WTC11 (cell line): ENCODE measurements at regions not wholly inside any gene's neighbourhood (a gene's known extent, or its start where the extent isn't known, plus 50 kb on each side); places are given as distances from the start of the nearest gene placed in this dataset.
"Not testable (repeated sequence)": the region's sequence is repeated elsewhere in the genome, so short reads cannot be mapped to it uniquely, and the experiment has no call there.

Experiments used
- ATAC-seq: fragments of 200-7000 bp; cut with Tn5 transposase; 2 replicates; pipeline ENCODE4 v1.10.0; 2021; ENCODE audit warnings: mild to moderate bottlenecking, moderate library complexity
- CTCF ChIA-PET: fragments of 300-600 bp; sonication (Branson Sonifier 250); formaldehyde crosslinking; loops from one replicate; lab custom pipeline; 2021; ENCODE audit warnings: antibody characterized with exemption; lab: Charles Lee
- POLR2A ChIA-PET: fragments of 350-600 bp; sonication (Branson Sonifier 250); formaldehyde crosslinking; loops from one replicate; lab custom pipeline; 2021; ENCODE audit warnings: antibody characterized with exemption; lab: Charles Lee
- DNase-seq: peaks from one replicate; pipeline ENCODE4 v3.0.0; 2021; ENCODE audit warnings: low spot score
- H3K27ac Mint-ChIP-seq: 2 replicates; pipeline ENCODE4 v1.8.0; 2021; ENCODE audit warnings: mixed read lengths
- H3K27me3 Mint-ChIP-seq: 2 replicates; pipeline ENCODE4 v1.8.0; 2021; ENCODE audit warnings: low read depth, mild to moderate bottlenecking, moderate library complexity, mixed read lengths
- H3K36me3 Mint-ChIP-seq: 2 replicates; pipeline ENCODE4 v1.8.0; 2021; ENCODE audit warnings: mixed read lengths
- H3K4me1 Mint-ChIP-seq: 2 replicates; pipeline ENCODE4 v1.8.0; 2022; ENCODE audit warnings: mixed read lengths
- H3K4me3 Mint-ChIP-seq: 2 replicates; pipeline ENCODE4 v1.8.0; 2021; ENCODE audit warnings: mild to moderate bottlenecking, moderate library complexity, mixed read lengths
- H3K9me3 Mint-ChIP-seq: 2 replicates; pipeline ENCODE4 v1.8.0; 2021; ENCODE audit warnings: mixed read lengths
- ESRRA ChIP-seq: sonication (generic); formaldehyde crosslinking; IDR thresholded peaks from 2 replicates; pipeline ENCODE4 v1.8.1; 2022; ENCODE audit warnings: mild to moderate bottlenecking, missing genetic modification reagents, borderline replicate concordance
- JAZF1 ChIP-seq: fragments of 250-450 bp; sonication (Bioruptor Pico); IDR thresholded peaks from 2 replicates; pipeline ENCODE4 v1.9.0; 2021; ENCODE audit warnings: moderate library complexity, mild to moderate bottlenecking, inconsistent platforms
- JUN ChIP-seq: sonication (generic); formaldehyde crosslinking; IDR thresholded peaks from 2 replicates; pipeline ENCODE4 v1.8.0; 2023; ENCODE audit warnings: mild to moderate bottlenecking, missing genetic modification reagents
- MXD4 ChIP-seq: fragments of 250-450 bp; sonication (Bioruptor Pico); IDR thresholded peaks from 2 replicates; pipeline ENCODE4 v1.8.0; 2021; ENCODE audit warnings: mild to moderate bottlenecking, moderate library complexity, borderline replicate concordance
- NR1H2 ChIP-seq: sonication (generic); formaldehyde crosslinking; IDR thresholded peaks from 2 replicates; pipeline ENCODE4 v1.9.0; 2021; ENCODE audit warnings: mild to moderate bottlenecking, moderate library complexity, missing genetic modification reagents
- NR2C2 ChIP-seq: sonication (generic); formaldehyde crosslinking; IDR thresholded peaks from 2 replicates; pipeline ENCODE4 v1.8.0; 2022; ENCODE audit warnings: mild to moderate bottlenecking, missing genetic modification reagents
- OVOL2 ChIP-seq: fragments of 250-450 bp; sonication (Bioruptor Pico); IDR thresholded peaks from 2 replicates; pipeline ENCODE4 v1.9.0; 2021; ENCODE audit warnings: mild to moderate bottlenecking, borderline replicate concordance
- SMAD4 ChIP-seq: sonication (generic); formaldehyde crosslinking; IDR thresholded peaks from 2 replicates; pipeline ENCODE4 v1.8.0; 2022; ENCODE audit warnings: mild to moderate bottlenecking, missing genetic modification reagents
- SP1 ChIP-seq: sonication (generic); formaldehyde crosslinking; conservative IDR thresholded peaks from 2 replicates; pipeline ENCODE4 v1.8.1; 2022; ENCODE audit warnings: missing genetic modification reagents
- TP53 ChIP-seq: sonication (generic); formaldehyde crosslinking; IDR thresholded peaks from 2 replicates; pipeline ENCODE4 v1.8.1; 2023; ENCODE audit warnings: mild to moderate bottlenecking, missing genetic modification reagents
- ZNF219 ChIP-seq: sonication (generic); formaldehyde crosslinking; IDR thresholded peaks from 2 replicates; pipeline ENCODE4 v1.8.0; 2023; ENCODE audit warnings: missing genetic modification reagents, mild to moderate bottlenecking, borderline replicate concordance
- TF ChIP-seq, protein P1 (sequence below): sonication (generic); formaldehyde crosslinking; IDR thresholded peaks from 2 replicates; pipeline ENCODE4 v1.8.1; 2023; ENCODE audit warnings: mild to moderate bottlenecking, missing genetic modification reagents
- TF ChIP-seq, protein P2 (sequence below): sonication (generic); formaldehyde crosslinking; IDR thresholded peaks from 2 replicates; pipeline ENCODE4 v1.8.0; 2023; ENCODE audit warnings: missing genetic modification reagents
- TF ChIP-seq, protein P3 (sequence below): sonication (generic); formaldehyde crosslinking; IDR thresholded peaks from 2 replicates; pipeline ENCODE4 v1.8.0; 2022; ENCODE audit warnings: mild to moderate bottlenecking, missing genetic modification reagents
- TF ChIP-seq, protein P4 (sequence below): sonication (generic); formaldehyde crosslinking; IDR thresholded peaks from 2 replicates; pipeline ENCODE4 v1.8.1; 2023; ENCODE audit warnings: mild to moderate bottlenecking, missing genetic modification reagents, borderline replicate concordance
- TF ChIP-seq, protein P5 (sequence below): sonication (generic); formaldehyde crosslinking; IDR thresholded peaks from 2 replicates; pipeline ENCODE4 v1.8.1; 2023; ENCODE audit warnings: mild to moderate bottlenecking, moderate library complexity, missing genetic modification reagents
- TF ChIP-seq, protein P6 (sequence below): sonication (generic); formaldehyde crosslinking; IDR thresholded peaks from 2 replicates; pipeline ENCODE4 v1.8.1; 2022; ENCODE audit warnings: low read depth, mild to moderate bottlenecking, moderate library complexity, missing genetic modification reagents, borderline replicate concordance
- TF ChIP-seq, protein P7 (sequence below): sonication (generic); formaldehyde crosslinking; IDR thresholded peaks from 2 replicates; pipeline ENCODE4 v1.8.1; 2022; ENCODE audit warnings: low read depth, missing genetic modification reagents, borderline replicate concordance
- TF ChIP-seq, protein P8 (sequence below): sonication (generic); formaldehyde crosslinking; IDR thresholded peaks from 2 replicates; pipeline ENCODE4 v1.8.0; 2022; ENCODE audit warnings: missing genetic modification reagents

DNA sequence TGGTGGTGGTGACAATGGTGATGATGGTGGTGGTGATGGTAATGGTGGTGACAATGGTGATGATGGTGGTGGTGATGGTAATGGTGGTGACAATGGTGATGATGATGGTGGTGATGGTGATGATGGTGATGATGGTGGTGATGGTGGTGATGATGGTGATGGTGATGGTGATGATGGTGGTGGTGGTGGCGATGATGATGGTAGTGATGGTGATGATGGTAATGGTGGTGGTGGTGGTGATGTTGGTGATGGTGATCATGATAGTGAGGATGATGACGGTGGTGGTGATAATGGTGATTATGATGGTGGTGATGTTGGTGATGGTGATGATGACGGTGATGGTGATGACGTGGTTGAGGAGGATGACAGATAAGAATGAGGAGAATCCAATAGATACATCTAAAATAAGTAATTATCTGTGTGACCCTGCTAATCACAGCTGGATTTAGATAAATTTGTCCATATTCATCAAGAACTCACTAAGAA, 170.7 kb upstream of the SFSWAP start:
- ATAC-seq = no peak
- peaks cover 39% of the 10 kb centered on the region for H3K9me3 Mint-ChIP-seq
- H3K4me1 Mint-ChIP-seq = no peaks in the 10 kb centered on the region
- no peak for DNase-seq
- no peak overlapping the region for H3K4me3 Mint-ChIP-seq
- H3K27ac Mint-ChIP-seq = no peak overlapping the region
- TF ChIP-seq TP53 (CRISPR knock-in tag) = no peak
- TF ChIP-seq NR2C2 (CRISPR knock-in tag) = no peak
- no peak for TF ChIP-seq JAZF1 (CRISPR knock-in tag)
- TF ChIP-seq, protein P1, sequence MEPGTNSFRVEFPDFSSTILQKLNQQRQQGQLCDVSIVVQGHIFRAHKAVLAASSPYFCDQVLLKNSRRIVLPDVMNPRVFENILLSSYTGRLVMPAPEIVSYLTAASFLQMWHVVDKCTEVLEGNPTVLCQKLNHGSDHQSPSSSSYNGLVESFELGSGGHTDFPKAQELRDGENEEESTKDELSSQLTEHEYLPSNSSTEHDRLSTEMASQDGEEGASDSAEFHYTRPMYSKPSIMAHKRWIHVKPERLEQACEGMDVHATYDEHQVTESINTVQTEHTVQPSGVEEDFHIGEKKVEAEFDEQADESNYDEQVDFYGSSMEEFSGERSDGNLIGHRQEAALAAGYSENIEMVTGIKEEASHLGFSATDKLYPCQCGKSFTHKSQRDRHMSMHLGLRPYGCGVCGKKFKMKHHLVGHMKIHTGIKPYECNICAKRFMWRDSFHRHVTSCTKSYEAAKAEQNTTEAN (CRISPR knock-in tag) = no peak
- TF ChIP-seq ESRRA (CRISPR knock-in tag) = no peak
- TF ChIP-seq, protein P2, sequence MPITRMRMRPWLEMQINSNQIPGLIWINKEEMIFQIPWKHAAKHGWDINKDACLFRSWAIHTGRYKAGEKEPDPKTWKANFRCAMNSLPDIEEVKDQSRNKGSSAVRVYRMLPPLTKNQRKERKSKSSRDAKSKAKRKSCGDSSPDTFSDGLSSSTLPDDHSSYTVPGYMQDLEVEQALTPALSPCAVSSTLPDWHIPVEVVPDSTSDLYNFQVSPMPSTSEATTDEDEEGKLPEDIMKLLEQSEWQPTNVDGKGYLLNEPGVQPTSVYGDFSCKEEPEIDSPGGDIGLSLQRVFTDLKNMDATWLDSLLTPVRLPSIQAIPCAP (CRISPR knock-in tag) = no peak
- TF ChIP-seq OVOL2 (CRISPR knock-in tag) = no peak
- TF ChIP-seq NR1H2 (CRISPR knock-in tag) = no peak
- TF ChIP-seq ZNF219 (CRISPR knock-in tag) = no peak
- TF ChIP-seq, protein P3, sequence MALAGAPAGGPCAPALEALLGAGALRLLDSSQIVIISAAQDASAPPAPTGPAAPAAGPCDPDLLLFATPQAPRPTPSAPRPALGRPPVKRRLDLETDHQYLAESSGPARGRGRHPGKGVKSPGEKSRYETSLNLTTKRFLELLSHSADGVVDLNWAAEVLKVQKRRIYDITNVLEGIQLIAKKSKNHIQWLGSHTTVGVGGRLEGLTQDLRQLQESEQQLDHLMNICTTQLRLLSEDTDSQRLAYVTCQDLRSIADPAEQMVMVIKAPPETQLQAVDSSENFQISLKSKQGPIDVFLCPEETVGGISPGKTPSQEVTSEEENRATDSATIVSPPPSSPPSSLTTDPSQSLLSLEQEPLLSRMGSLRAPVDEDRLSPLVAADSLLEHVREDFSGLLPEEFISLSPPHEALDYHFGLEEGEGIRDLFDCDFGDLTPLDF (CRISPR knock-in tag) = no peak
- TF ChIP-seq, protein P4, sequence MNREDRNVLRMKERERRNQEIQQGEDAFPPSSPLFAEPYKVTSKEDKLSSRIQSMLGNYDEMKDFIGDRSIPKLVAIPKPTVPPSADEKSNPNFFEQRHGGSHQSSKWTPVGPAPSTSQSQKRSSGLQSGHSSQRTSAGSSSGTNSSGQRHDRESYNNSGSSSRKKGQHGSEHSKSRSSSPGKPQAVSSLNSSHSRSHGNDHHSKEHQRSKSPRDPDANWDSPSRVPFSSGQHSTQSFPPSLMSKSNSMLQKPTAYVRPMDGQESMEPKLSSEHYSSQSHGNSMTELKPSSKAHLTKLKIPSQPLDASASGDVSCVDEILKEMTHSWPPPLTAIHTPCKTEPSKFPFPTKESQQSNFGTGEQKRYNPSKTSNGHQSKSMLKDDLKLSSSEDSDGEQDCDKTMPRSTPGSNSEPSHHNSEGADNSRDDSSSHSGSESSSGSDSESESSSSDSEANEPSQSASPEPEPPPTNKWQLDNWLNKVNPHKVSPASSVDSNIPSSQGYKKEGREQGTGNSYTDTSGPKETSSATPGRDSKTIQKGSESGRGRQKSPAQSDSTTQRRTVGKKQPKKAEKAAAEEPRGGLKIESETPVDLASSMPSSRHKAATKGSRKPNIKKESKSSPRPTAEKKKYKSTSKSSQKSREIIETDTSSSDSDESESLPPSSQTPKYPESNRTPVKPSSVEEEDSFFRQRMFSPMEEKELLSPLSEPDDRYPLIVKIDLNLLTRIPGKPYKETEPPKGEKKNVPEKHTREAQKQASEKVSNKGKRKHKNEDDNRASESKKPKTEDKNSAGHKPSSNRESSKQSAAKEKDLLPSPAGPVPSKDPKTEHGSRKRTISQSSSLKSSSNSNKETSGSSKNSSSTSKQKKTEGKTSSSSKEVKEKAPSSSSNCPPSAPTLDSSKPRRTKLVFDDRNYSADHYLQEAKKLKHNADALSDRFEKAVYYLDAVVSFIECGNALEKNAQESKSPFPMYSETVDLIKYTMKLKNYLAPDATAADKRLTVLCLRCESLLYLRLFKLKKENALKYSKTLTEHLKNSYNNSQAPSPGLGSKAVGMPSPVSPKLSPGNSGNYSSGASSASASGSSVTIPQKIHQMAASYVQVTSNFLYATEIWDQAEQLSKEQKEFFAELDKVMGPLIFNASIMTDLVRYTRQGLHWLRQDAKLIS = no peak
- TF ChIP-seq JUN = no peak
- no peak for TF ChIP-seq SP1 (CRISPR knock-in tag)
- TF ChIP-seq, protein P5, sequence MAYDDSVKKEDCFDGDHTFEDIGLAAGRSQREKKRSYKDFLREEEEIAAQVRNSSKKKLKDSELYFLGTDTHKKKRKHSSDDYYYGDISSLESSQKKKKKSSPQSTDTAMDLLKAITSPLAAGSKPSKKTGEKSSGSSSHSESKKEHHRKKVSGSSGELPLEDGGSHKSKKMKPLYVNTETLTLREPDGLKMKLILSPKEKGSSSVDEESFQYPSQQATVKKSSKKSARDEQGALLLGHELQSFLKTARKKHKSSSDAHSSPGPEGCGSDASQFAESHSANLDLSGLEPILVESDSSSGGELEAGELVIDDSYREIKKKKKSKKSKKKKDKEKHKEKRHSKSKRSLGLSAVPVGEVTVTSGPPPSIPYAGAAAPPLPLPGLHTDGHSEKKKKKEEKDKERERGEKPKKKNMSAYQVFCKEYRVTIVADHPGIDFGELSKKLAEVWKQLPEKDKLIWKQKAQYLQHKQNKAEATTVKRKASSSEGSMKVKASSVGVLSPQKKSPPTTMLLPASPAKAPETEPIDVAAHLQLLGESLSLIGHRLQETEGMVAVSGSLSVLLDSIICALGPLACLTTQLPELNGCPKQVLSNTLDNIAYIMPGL (CRISPR knock-in tag) = no peak
- no peak for TF ChIP-seq MXD4 (CRISPR knock-in tag)
- TF ChIP-seq, protein P6, sequence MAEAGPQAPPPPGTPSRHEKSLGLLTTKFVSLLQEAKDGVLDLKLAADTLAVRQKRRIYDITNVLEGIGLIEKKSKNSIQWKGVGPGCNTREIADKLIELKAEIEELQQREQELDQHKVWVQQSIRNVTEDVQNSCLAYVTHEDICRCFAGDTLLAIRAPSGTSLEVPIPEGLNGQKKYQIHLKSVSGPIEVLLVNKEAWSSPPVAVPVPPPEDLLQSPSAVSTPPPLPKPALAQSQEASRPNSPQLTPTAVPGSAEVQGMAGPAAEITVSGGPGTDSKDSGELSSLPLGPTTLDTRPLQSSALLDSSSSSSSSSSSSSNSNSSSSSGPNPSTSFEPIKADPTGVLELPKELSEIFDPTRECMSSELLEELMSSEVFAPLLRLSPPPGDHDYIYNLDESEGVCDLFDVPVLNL = no peak
- TF ChIP-seq, protein P7, sequence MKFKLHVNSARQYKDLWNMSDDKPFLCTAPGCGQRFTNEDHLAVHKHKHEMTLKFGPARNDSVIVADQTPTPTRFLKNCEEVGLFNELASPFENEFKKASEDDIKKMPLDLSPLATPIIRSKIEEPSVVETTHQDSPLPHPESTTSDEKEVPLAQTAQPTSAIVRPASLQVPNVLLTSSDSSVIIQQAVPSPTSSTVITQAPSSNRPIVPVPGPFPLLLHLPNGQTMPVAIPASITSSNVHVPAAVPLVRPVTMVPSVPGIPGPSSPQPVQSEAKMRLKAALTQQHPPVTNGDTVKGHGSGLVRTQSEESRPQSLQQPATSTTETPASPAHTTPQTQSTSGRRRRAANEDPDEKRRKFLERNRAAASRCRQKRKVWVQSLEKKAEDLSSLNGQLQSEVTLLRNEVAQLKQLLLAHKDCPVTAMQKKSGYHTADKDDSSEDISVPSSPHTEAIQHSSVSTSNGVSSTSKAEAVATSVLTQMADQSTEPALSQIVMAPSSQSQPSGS = no peak
- TF ChIP-seq, protein P8, sequence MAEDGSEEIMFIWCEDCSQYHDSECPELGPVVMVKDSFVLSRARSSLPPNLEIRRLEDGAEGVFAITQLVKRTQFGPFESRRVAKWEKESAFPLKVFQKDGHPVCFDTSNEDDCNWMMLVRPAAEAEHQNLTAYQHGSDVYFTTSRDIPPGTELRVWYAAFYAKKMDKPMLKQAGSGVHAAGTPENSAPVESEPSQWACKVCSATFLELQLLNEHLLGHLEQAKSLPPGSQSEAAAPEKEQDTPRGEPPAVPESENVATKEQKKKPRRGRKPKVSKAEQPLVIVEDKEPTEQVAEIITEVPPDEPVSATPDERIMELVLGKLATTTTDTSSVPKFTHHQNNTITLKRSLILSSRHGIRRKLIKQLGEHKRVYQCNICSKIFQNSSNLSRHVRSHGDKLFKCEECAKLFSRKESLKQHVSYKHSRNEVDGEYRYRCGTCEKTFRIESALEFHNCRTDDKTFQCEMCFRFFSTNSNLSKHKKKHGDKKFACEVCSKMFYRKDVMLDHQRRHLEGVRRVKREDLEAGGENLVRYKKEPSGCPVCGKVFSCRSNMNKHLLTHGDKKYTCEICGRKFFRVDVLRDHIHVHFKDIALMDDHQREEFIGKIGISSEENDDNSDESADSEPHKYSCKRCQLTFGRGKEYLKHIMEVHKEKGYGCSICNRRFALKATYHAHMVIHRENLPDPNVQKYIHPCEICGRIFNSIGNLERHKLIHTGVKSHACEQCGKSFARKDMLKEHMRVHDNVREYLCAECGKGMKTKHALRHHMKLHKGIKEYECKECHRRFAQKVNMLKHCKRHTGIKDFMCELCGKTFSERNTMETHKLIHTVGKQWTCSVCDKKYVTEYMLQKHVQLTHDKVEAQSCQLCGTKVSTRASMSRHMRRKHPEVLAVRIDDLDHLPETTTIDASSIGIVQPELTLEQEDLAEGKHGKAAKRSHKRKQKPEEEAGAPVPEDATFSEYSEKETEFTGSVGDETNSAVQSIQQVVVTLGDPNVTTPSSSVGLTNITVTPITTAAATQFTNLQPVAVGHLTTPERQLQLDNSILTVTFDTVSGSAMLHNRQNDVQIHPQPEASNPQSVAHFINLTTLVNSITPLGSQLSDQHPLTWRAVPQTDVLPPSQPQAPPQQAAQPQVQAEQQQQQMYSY (CRISPR knock-in tag) = no peak
- no peak for TF ChIP-seq SMAD4 (CRISPR knock-in tag)
- peaks cover 2% of the 10 kb centered on the region; the same call in 1 of the 2 replicates for H3K36me3 Mint-ChIP-seq
- ChIA-PET CTCF (no interaction called here), POLR2A (no interaction called here)
- no peaks in the 10 kb centered on the region for H3K27me3 Mint-ChIP-seq

DNA sequence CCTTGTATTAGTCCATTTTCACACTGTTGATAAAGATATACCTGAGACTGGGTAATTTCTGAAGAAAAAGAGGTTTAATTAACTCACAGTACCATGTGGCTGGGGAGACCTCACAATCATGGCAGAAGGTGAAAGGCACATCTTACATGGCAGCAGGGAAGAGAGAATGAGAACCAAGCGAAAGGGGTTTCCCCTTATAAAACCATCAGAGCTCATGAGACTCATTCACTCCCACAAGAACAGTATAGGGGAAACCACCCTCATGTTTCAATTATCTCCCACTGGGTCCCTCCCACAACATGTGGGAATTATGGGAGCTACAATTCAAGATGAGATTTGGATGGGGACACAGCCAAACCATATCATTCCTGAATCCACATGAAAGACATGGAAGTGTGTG, 169.4 kb upstream of the SFSWAP start:
- ATAC-seq, H3K4me3 Mint-ChIP-seq, H3K27ac Mint-ChIP-seq, H3K27me3 Mint-ChIP-seq, H3K4me1 Mint-ChIP-seq, POLR2A ChIA-PET, CTCF ChIA-PET, H3K36me3 Mint-ChIP-seq, DNase-seq: not testable (repeated sequence)
- peaks cover 48% of the 10 kb centered on the region for H3K9me3 Mint-ChIP-seq
